Transverse colon (tissue), 4 donors: ENCODE measurements at regions not wholly inside any gene's neighbourhood (a gene's known extent, or its start where the extent isn't known, plus 50 kb on each side); places are given as distances from the start of the nearest gene placed in this dataset.

Source experiments
- CTCF ChIP-seq, 5 experiments: fragments of 200-600 bp in 3 of 5; fragments of 450-650 bp in 2 of 5; sonication (generic) in 3 of 5; IDR thresholded peaks; 1 replicate in 2 of 5; 2 replicates in 3 of 5; pipeline ENCODE4 v1.5.1; 2016 to 2017; ENCODE audit warnings: antibody characterized with exemption in 5 of 5, inconsistent platforms in 3 of 5, mild to moderate bottlenecking in 2 of 5, moderate library complexity in 1 of 5
- EP300 ChIP-seq: sonication (generic); formaldehyde crosslinking; IDR thresholded peaks from one replicate; pipeline ENCODE4 v1.6.1; 2017; ENCODE audit warnings: antibody characterized with exemption, low read depth
- POLR2A ChIP-seq: fragments of 450-650 bp; IDR thresholded peaks from one replicate; pipeline ENCODE4 v1.6.1; 2016; ENCODE audit warnings: antibody characterized with exemption, mild to moderate bottlenecking, moderate library complexity
- POLR2AphosphoS5 ChIP-seq, 3 donors: sonication (generic); formaldehyde crosslinking; IDR thresholded peaks; one replicate each; pipeline ENCODE4 v1.6.1; 2016; ENCODE audit warnings: antibody characterized with exemption in 3 of 3

GRCh38 chr10:36341471-36341870 lies 699.4 kb upstream of the FZD8 start:
- TF ChIP-seq CTCF (IDR thresholded peaks at IDR 0.05) (no peak), POLR2A (no peak), EP300 (no peak), POLR2AphosphoS5 (IDR thresholded peaks at IDR 0.05) (no peak)
